ENCODE measurements at regions not wholly inside any gene's neighbourhood (a gene's known extent, or its start where the extent isn't known, plus 50 kb on each side); places are given as distances from the start of the nearest gene placed in this dataset.
"Not testable (repeated sequence)": the region's sequence is repeated elsewhere in the genome, so short reads cannot be mapped to it uniquely, and the experiment has no call there.

GRCh38 chr15:35698966-35699575, 153.1 kb upstream of the DPH6 start:
- H3K9me3 ChIP-seq (ENCODE audit: low read length): no peaks in the 10 kb centered on the region
- H3K9ac ChIP-seq (ENCODE audit: low read length): no peak overlapping the region
- no peak overlapping the region for H2AFZ ChIP-seq (ENCODE audit: low read depth, low read length)
- no peaks in the 10 kb centered on the region for H3K9me2 ChIP-seq (ENCODE audit: insufficient read depth, low read length)
- TF ChIP-seq EP300 (conservative IDR thresholded peaks at IDR 0.05; ENCODE audit: poor library complexity, severe bottlenecking): no peak
- no peak for TF ChIP-seq MXI1 (conservative IDR thresholded peaks at IDR 0.05; ENCODE audit: poor library complexity, severe bottlenecking)
- TF ChIP-seq EZH2 (IDR thresholded peaks at IDR 0.05; ENCODE audit: borderline replicate concordance, insufficient read depth, low read length, poor library complexity, severe bottlenecking): no peak
- no peak for TF ChIP-seq SMC3 (conservative IDR thresholded peaks at IDR 0.05; ENCODE audit: poor library complexity)
- TF ChIP-seq POLR2AphosphoS5 (IDR thresholded peaks at IDR 0.05): no peak
- no peak for TF ChIP-seq CTCF (IDR thresholded peaks at IDR 0.05; ENCODE audit: poor library complexity, severe bottlenecking)
- TF ChIP-seq REST (IDR thresholded peaks at IDR 0.05; ENCODE audit: borderline replicate concordance): no peak
- no peak for TF ChIP-seq TAF1 (IDR thresholded peaks at IDR 0.05; ENCODE audit: low read depth)
- TF ChIP-seq RAD21 (conservative IDR thresholded peaks at IDR 0.05): no peak
- no peak overlapping the region for H3K27ac ChIP-seq (ENCODE audit: low read length)
- no peaks in the 10 kb centered on the region for H4K20me1 ChIP-seq (ENCODE audit: insufficient read depth)
- no peaks in the 10 kb centered on the region for H3K36me3 ChIP-seq (ENCODE audit: insufficient read depth, low read length)
- no peaks in the 10 kb centered on the region for H3K27me3 ChIP-seq (ENCODE audit: insufficient read depth, low read depth, low read length)
- no peaks in the 10 kb centered on the region for H3F3A ChIP-seq (ENCODE audit: insufficient read depth, low read length, poor library complexity, severe bottlenecking)
- H3K4me3 ChIP-seq (ENCODE audit: low read length): no peak overlapping the region
- H3K4me2 ChIP-seq (ENCODE audit: low read length): no peak overlapping the region
- no peaks in the 10 kb centered on the region for H3K79me2 ChIP-seq (replicated peaks; ENCODE audit: insufficient read depth, low read length)

- H3K79me2 ChIP-seq (replicated peaks; ENCODE audit: insufficient read depth, low read length); H3K9me3 ChIP-seq (ENCODE audit: low read length): not testable (repeated sequence)
These were observed 154.2 kb upstream of the DPH6 start for GRCh38 chr15:35700091-35700593.

More at GRCh38 chr15:35700091-35700593, 154.2 kb upstream of the DPH6 start:
- H3K9me2 ChIP-seq (ENCODE audit: insufficient read depth, low read length); H3K27ac ChIP-seq (ENCODE audit: low read length); H3K9ac ChIP-seq (ENCODE audit: low read length); H3K27me3 ChIP-seq (ENCODE audit: insufficient read depth, low read depth, low read length); H2AFZ ChIP-seq (ENCODE audit: low read depth, low read length); H3K4me3 ChIP-seq (ENCODE audit: low read length); H3F3A ChIP-seq (ENCODE audit: insufficient read depth, low read length, poor library complexity, severe bottlenecking); H3K36me3 ChIP-seq (ENCODE audit: insufficient read depth, low read length); H3K4me2 ChIP-seq (ENCODE audit: low read length); H4K20me1 ChIP-seq (ENCODE audit: insufficient read depth): not testable (repeated sequence)

Data from neural cell (in vitro differentiated cells).